HG03342 (cell line): ENCODE measurements at regions not wholly inside any gene's neighbourhood (a gene's known extent, or its start where the extent isn't known, plus 50 kb on each side); places are given as distances from the start of the nearest gene placed in this dataset.

Experiments used
- ATAC-seq: cut with Tn5 transposase; IDR thresholded peaks from one replicate; pipeline ENCODE4 v1.9.1; 2021; ENCODE audit warnings: mild to moderate bottlenecking, moderate library complexity; ENCODE audit not compliant: unreplicated experiment

DNA sequence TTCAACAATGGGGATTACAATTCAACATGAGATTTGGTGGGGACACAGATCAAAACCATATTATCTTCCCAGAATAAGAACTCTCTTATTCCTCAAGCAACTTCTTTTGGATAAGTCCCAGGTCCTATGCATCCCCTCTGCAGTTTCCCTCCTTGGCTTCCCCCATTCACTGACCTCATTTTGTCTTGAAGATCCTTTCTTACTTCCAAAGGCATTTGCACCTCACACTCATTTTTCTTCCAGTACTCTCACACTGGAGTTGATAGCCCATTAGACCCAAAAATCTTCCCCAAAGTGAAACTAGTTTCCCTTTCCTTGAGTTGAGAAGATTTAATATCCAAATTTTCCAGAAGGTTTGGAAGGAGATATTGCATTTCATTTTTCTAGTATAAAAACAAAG, 178.0 kb upstream of the DAPK1 start:
- ATAC-seq = no peak

DNA sequence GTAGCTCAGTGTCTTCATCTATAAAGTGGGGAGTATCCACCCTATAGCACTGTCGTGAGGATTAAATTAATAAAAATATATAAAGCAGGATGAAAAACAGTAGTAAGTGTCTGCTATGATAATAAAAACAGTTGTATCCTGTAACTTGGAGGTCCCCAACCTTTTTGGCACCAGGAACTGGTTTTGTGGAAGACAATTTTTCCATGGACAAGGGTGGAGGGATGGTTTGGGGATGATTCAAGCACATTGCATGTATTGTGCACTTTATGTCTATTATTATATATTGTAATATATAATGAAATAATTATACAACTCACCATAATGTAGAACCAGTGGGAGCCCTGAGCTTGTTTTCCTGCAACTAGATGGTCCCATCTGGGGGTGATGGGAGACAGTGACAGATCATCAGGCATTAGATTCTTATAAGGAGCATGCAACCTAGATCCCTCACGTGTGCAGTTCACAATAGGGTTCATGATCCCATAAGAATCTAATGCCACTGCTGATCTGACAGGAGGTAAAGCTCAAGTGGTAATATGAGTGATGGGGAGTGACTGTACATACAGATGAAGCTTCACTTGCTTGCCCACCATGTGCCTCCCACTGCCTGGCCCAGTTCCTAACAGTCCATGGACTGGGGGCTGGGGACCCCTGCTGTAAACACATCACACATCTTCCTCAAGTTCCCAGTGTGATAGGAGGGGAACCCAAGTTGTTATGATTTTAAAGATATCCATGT, 177.4 kb upstream of the DAPK1 start:
- ATAC-seq = no peak

DNA sequence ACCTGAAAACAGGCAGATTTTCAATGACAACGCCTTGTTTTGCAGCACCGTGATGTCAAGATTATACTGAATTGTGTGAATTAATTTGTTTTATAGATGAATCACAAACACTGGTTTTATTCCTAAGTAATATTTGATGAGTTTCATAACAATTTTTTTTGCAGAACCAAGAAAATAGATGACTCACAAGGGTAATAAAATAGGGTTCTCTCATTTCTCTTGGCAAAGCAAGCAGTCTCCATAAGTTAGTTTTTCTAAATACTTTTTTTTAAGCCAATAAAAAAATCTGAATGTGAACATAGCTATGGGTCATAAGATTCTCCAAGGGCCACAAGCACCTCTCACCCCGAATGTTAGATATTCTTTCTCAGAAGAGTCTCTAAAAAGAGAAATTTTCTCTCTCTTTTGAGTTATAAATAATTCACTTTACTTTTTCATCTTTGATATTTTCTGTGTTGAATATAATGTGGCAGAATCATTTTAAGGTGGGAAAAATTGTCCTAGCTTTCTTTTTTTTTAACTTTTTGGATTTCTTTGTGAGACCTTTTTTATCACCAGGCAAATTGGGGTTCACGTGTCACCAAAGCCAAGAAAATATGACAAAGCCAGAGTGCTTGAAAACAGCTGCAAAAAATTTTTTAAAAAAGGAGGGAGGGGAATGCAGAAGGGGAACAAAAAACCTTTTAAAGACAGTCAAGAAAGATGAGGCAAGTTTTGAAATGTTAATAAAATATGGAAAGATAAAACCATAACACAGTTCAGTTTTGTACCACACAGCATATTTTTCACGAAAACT, 174.6 kb upstream of the DAPK1 start:
- ATAC-seq = no peak

DNA sequence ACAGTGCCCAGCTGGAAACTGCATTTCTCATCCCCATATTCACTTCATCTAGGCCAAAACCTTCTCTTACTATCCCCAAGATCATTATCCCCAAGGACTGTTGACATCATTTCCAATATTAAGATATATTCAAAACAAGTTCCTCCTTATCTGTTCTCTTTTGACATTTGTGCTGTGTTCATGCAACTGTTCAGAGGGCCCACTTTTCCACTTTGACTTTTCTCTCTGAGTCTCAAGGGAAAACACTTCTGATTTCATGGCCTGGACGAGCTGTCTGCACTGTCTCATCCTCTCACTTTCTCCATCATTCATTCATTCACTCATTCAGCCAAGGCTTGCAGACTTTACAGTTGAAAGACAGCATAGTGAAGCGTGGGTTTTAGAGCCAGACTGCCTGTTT, 173.7 kb upstream of the DAPK1 start:
- ATAC-seq = no peak

DNA sequence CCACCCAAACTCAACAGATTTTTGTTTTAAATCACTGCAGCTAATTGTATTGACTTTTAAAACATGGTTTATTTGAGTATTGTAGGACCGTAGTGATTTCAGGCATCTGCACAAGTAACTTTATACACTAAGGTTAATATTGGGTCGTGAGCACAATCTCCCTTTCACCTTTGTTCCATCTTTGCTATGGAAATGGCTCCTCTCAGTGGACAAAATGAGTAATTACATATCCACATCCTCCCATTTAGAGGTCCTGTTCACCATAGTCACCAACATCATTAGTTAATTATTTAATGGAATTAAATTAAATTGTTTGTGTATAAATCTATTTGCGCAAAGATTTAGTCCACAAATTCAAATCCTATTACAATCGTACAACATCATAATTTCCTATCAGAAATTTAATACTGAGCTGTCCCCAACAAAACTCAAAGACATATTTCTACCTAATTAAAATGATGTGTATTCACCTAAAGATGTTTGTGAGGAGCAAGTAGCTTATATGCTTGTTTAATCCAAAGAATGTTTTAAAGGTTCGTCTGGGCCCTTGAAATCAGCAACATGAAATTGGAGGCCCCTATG, 173.0 kb upstream of the DAPK1 start:
- peak; percentile 66 for ATAC-seq

GRCh38 chr9:87327575-87328125, 170.0 kb upstream of the DAPK1 start:
- ATAC-seq = no peak

DNA sequence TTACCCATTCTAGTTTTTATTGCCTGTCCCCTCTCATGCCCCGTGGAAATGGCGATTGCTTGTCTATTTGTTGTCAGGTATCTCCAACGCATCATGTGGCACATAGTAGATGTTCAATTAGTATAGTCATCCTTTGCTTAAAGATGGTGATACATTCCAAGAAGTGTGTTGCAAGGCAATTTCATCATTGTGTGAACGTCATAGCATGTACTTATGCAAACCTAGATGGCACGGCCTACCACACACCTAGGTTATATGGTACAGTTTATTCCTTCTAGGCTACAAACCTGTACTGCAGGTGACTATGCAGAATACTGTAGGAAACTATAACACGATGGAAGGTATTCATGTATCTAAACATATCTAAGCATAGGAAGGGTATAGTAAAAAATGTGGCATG, 163.9 kb upstream of the DAPK1 start:
- no peak for ATAC-seq

DNA sequence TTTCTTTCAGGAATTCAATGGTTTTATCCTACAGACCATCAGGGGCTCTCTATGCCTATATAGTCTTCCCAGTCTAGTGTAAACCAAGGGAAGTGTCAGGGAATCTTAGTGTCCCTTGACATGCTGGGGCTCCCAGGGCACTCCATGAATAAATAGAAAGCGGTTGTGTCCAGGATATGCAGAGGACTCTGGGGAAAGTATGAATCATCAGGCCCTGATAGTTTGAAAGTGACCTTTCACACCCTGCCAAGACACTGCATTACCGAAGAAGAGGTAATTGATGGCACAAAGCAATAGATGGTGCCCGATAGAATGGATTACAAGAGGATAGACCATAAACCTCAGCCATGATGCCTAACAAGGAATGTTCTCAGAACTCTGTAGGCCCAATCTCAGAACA, 163.3 kb upstream of the DAPK1 start:
- ATAC-seq = no peak

- ATAC-seq = no peak
These were observed 161.3 kb upstream of the DAPK1 start for GRCh38 chr9:87336407-87336806.

- ATAC-seq = peak; percentile 55
These were observed 160.7 kb upstream of the DAPK1 start for GRCh38 chr9:87336914-87337333.

DNA sequence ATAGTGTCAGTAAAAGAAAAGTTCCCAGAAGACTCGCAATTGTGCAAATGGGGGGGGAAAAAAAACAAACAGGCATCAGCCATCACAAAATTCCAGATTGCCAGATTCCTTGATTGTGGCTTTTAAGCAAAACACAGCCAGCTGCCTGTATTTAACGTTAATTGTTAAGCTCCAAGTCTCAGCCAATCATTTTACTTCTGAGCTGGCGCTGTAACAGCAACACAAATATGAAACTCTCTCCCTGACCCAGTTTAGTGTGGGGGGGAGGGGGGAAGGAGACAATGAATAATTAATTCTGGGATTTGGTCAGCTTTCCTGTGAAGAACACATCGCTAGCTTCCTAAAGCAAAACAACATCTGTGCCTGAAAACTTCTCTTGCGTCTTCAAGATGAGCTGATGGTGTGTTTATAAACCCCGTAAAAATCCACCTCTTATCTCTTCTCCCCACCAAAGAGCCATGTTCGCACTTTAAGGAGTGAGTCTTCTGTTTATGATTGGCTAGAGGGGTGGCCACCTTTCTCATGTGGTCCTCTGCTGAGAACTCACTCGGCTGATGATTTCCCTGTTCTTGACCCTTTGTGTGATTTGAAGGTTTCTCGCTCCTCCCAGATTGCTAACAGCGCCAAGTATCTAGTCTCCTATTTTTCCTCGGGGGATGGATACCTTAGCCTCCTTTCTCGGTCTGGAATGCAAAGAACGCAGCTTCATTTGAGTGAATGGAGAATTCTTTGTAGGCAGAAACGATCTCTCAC, 160.2 kb upstream of the DAPK1 start:
- no peak for ATAC-seq

DNA sequence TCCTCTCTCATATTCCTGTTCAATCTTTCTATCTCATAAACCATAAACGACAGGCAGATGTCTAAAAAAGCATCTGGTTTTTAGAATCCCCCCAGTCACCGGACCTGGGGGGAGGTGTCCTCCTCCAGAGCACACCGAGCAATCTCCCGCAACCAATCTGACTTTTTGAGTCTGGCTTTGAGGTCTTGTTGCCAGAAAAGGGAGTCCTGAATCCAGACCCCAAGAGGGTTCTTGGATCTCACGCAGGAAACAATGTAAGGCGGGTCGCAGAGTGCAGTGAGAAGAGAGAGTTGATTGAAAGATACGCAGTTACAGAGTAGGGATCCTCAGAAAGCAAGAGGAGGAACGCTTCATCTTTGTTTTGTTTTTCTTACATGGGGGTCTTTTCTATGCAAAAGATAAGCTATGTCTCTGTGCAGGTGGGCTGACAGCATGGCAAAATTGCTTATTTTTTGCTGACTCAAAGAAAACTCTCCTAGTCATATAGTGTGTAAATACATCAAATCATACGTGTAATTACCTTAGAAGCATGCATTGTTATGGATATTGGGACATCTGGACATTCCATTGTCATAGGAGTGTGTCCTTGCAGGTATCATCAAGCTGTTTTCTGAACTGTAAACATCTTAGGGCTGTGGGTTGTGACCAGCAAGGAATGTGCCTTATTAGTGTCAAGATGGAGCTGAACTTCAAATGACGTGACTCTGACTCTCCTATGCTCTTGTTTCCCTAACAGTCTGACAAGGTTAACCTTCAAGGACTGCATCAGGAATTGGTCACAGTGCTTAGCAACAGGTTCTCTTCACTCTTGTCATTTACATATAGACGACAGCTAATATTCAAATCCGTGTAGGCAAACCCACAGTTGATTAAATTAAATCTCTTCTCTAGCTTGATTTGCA, 159.3 kb upstream of the DAPK1 start:
- no peak for ATAC-seq

GRCh38 chr9:87340391-87340790, 157.3 kb upstream of the DAPK1 start:
- ATAC-seq = no peak

DNA sequence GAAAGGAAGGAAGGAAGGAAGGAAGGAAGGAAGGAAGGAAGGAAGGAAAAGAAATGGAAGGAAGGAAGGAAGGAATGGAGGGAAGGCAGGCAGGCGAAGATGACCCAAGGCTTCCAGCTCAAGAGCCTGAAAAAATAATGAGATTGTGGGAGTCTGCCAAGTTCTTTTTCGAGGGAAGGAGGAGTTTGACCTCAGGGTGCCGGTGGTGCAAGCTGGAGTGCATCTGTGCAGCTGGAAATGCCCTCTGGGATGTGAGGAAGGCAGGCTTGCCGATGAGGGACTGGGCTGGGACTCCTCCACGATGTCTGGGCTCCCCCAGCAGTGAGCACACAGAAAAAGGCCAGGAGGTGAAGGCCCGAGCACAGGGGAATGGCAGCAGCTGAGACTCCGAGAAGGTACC, 154.9 kb upstream of the DAPK1 start:
- no peak for ATAC-seq

DNA sequence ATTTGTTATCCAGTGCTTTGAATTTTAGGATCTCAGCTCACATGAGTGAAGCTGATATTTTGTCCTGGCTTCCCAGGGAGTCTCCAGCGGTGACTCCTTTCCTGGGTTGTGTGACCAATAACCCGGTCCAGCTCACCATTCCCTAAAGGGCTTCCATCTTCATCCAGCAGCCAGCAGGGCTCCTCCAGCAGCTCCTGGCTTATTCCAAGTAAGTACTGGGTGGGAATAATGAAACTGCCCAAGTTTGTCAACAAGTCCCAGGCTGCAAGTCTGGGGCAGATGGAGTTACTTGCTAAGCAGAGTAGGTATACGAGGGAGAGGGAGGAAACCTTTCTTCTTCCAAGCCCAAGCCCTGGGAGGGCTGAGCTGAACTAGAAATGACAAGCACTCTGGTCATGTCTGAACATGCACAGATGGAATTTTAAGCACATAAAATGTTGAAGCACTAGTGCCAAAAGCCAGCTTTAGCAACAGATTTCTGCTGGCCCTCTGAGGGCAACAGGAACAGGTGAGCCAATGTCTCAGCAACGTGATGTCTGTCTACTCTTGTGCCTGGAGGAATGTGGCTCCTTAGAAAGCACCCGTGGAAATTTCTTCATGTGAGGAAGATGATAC, 153.7 kb upstream of the DAPK1 start:
- ATAC-seq = no peak

DNA sequence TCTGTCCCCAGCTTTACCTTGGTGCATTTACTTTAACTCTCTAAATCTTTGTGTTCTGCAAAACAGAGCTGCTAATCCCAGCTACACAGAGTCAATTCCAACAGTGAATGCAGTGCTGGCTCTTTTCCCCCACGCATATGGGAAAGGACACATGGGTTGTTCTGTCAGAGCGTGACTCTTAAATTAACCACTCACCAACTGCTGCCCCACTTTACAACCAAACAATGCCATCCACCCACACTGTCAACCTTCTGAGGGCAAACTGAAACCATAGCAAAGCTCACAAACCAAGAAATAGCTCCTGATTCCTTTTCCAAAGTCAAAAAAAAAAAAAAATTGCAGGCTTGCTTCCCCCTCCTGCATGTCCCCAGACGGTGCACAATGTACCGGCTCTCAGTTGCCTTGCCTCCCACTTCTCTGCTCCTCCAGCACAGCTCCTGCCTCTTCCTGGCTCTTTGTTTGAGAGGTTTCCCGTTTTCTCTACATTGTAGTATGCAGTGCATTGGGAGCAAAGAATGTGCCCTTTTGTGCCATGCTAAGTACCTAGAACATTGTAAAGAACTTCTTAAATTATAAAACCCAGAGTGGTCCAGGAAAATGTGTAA, 151.5 kb upstream of the DAPK1 start:
- ATAC-seq = no peak

- no peak for ATAC-seq
These were observed 146.8 kb upstream of the DAPK1 start for GRCh38 chr9:87350915-87351314.

DNA sequence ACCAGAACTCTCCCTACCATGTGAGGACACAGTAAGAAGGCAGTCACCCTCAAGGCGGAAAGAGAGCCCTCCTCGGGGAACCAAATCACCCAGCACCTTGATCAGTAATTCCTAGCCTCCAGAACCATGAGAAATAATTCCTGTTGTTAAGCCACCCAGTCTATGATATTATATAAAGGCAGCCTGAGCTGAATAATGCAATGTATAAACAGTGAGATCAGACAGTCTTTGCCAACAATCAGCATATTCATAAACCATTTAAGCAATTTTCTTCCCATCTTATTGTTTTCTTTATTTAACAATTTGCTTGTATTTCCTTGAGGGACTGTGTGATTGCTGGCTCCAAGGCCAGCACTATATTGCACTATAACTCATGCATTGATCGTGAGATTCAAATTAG, 144.4 kb upstream of the DAPK1 start:
- no peak for ATAC-seq

- no peak for ATAC-seq
These were observed 143.5 kb upstream of the DAPK1 start for GRCh38 chr9:87354147-87354546.
